Gastroesophageal sphincter (tissue), 4 donors: ENCODE measurements at regions not wholly inside any gene's neighbourhood (a gene's known extent, or its start where the extent isn't known, plus 50 kb on each side); places are given as distances from the start of the nearest gene placed in this dataset.

Experiments used
- ATAC-seq: fragments of 150-250 bp; one replicate; pipeline ENCODE4 v1.9.1; 2016; ENCODE audit warnings: mild to moderate bottlenecking, moderate library complexity
- H3K27ac ChIP-seq, 4 donors: fragments of 200-600 bp; sonication (generic) in 3 of 4; 1 replicate in 3 of 4; 2 replicates in 1 of 4; pipeline ENCODE4 v1.5.1; 2016 to 2019
- H3K27me3 ChIP-seq: fragments of 200-600 bp; sonication (generic); one replicate; pipeline ENCODE4 v1.5.1; 2019
- H3K36me3 ChIP-seq, 2 donors: fragments of 200-600 bp; sonication (generic); one replicate each; pipeline ENCODE4 v1.5.1; 2019; ENCODE audit warnings: control low read depth in 1 of 2
- H3K4me1 ChIP-seq, 3 donors: fragments of 200-600 bp; sonication (generic); 1 replicate in 2 of 3; 2 replicates in 1 of 3; pipeline ENCODE4 v1.5.1; 2016 to 2019; ENCODE audit warnings: control low read depth in 2 of 3
- H3K4me3 ChIP-seq, 2 donors: fragments of 200-600 bp; sonication (generic); one replicate each; pipeline ENCODE4 v1.5.1; 2019; ENCODE audit warnings: mild to moderate bottlenecking in 1 of 2, moderate library complexity in 1 of 2
- H3K9me3 ChIP-seq, 3 donors: fragments of 200-600 bp; sonication (generic); one replicate each; pipeline ENCODE4 v1.5.1; 2017 to 2019; ENCODE audit warnings: control low read depth in 2 of 3
- EP300 ChIP-seq: sonication (generic); formaldehyde crosslinking; IDR thresholded peaks from one replicate; pipeline ENCODE4 v1.6.1; 2017; ENCODE audit warnings: antibody characterized with exemption, mild to moderate bottlenecking
- POLR2A ChIP-seq, 2 donors: fragments of 450-650 bp; IDR thresholded peaks; one replicate each; pipeline ENCODE4 v1.6.1; 2017; ENCODE audit warnings: antibody characterized with exemption in 2 of 2, mild to moderate bottlenecking in 2 of 2, moderate library complexity in 1 of 2
- POLR2AphosphoS5 ChIP-seq: sonication (generic); formaldehyde crosslinking; IDR thresholded peaks from one replicate; pipeline ENCODE4 v1.6.1; 2017; ENCODE audit warnings: antibody characterized with exemption
- WGBS, 2 donors: methylation state at CpG; one replicate each; pipeline ENCODE4 v1.1.5; 2018; ENCODE audit warnings: low coverage in 1 of 2; 5-methylcytosine and 5-hydroxymethylcytosine counted together
- TF ChIP-seq, protein P1 (sequence below), 4 experiments: fragments of 200-600 bp in 2 of 4; fragments of 450-650 bp in 2 of 4; sonication (generic) in 1 of 4; IDR thresholded peaks; one replicate each; pipeline ENCODE4 v1.5.1; 2017 to 2019; ENCODE audit warnings: antibody characterized with exemption in 4 of 4, mild to moderate bottlenecking in 2 of 4, moderate library complexity in 2 of 4

DNA sequence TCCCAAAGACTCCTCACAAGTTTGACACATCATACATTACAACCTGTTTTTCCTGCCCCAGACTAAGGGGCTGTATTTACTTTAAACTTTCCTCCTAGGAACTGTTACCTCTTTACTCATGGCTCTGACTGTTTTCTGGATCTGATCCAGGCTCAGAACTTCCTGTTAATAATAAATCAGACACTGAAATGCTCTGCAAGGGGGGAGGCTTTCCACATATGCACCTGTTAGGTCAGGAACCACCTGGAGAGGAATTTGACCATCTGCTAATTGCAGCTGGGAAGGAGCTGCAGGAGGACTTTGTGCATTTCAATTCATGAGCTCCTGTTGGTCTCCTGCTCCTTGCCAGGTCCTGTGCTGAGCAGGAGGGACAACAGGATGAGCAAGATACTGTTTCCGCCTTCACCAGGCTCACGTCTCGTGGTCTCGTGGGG lies 476.9 kb upstream of the CDH5 start:
- WGBS, 2 donors: 70% methylated on average over 2 of the region's 4 CpGs; no CpG with 5 or more reads in 1 of the 2 donors
- H3K4me1 ChIP-seq: no peaks in the 10 kb centered on the region
- H3K4me3 ChIP-seq: no peak overlapping the region
- H3K36me3 ChIP-seq: no peaks in the 10 kb centered on the region
- TF ChIP-seq, protein P1, sequence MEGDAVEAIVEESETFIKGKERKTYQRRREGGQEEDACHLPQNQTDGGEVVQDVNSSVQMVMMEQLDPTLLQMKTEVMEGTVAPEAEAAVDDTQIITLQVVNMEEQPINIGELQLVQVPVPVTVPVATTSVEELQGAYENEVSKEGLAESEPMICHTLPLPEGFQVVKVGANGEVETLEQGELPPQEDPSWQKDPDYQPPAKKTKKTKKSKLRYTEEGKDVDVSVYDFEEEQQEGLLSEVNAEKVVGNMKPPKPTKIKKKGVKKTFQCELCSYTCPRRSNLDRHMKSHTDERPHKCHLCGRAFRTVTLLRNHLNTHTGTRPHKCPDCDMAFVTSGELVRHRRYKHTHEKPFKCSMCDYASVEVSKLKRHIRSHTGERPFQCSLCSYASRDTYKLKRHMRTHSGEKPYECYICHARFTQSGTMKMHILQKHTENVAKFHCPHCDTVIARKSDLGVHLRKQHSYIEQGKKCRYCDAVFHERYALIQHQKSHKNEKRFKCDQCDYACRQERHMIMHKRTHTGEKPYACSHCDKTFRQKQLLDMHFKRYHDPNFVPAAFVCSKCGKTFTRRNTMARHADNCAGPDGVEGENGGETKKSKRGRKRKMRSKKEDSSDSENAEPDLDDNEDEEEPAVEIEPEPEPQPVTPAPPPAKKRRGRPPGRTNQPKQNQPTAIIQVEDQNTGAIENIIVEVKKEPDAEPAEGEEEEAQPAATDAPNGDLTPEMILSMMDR (IDR thresholded peaks at IDR 0.05): no peak
- TF ChIP-seq POLR2AphosphoS5: no peak
- no peak for TF ChIP-seq POLR2A (IDR thresholded peaks at IDR 0.05)
- no peak for TF ChIP-seq EP300
- H3K27ac ChIP-seq: no peak overlapping the region
- ATAC-seq: no peak
- no peaks in the 10 kb centered on the region for H3K27me3 ChIP-seq
- no peaks in the 10 kb centered on the region for H3K9me3 ChIP-seq

DNA sequence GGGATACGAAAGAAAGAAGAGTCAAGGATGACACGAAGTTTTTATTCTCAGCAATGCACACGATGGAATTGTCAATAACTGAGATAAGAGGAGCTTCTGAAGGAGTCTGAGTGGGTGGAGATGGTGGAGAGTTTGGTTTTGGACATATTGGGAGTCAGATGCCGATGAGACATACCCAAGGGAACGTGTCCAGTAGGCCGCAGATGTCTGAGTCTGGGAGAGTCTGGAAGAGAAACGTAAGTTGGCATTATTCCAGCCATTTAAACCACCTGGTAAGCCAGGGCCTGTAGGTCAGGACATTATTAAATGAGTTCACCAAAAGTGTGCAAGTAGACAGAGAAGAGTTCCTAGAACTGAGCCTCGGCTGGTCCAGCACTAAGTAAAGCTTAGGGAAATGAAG lies 478.3 kb upstream of the CDH5 start:
- no peaks in the 10 kb centered on the region for H3K27me3 ChIP-seq
- H3K36me3 ChIP-seq: no peaks in the 10 kb centered on the region
- no peak overlapping the region for H3K4me3 ChIP-seq
- no peaks in the 10 kb centered on the region for H3K4me1 ChIP-seq
- H3K27ac ChIP-seq: no peak overlapping the region
- no peak for TF ChIP-seq EP300
- TF ChIP-seq, protein P1 (IDR thresholded peaks at IDR 0.05): no peak
- WGBS, 2 donors: 83 to 85% methylated on average over 7 to 8 of the region's 8 CpGs
- ATAC-seq: no peak
- no peaks in the 10 kb centered on the region for H3K9me3 ChIP-seq

DNA sequence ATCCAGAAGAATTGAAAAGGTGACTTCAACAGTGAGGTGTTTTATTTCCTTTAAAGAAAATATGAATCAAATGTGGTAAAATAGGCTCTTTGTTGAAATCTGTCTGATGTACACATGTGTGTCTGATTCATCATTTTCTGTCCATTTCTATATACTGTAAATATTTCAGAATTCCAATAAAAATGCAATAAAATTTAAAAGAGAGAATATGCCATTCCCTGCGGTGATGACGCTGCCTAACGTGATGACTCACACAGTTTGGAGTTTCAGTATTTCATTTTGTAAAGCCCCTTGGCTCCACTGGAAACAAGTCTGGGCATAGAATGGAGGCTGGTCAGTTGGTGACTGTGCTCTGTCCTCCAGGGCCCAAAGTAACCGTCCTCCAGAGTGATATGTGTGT lies 482.5 kb upstream of the CDH5 start:
- no peak for ATAC-seq
- Histone ChIP-seq H3K36me3 (no peaks in the 10 kb centered on the region), H3K4me3 (no peak overlapping the region), H3K9me3 (peaks cover 0 to 5% (median 0%) of the 10 kb centered on the region in 3 donors), H3K27me3 (peaks cover 5% of the 10 kb centered on the region), H3K27ac (no peak overlapping the region), H3K4me1 (no peaks in the 10 kb centered on the region)
- WGBS, 2 donors: 76 to 86% methylated on average over 3 to 4 of the region's 4 CpGs
- no peak for TF ChIP-seq EP300
- TF ChIP-seq, protein P1 (IDR thresholded peaks at IDR 0.05): no peak
- TF ChIP-seq POLR2A (IDR thresholded peaks at IDR 0.05): no peak
- TF ChIP-seq POLR2AphosphoS5: no peak

DNA sequence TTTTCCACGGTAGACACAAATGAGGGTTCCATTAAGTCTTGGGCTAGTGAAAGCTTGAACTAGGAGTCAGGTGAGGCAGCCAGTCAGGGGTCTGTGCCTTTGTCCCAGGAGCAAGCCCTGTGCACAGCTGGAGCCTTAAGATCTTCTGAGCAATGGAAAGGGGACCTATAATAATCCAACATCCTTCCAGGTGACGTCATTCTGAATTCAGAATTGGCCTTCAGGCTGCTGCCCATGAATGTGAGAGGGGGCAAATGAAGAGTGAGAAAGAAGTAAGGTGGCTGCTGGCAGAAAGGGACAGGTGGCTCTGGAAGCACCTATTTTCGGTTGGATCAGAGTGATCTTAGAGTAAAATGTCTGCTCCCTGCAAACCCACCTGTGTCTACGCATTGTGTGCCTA lies 488.1 kb upstream of the CDH5 start:
- WGBS, 2 donors: 96 to 100% methylated on average over 2 to 4 of the region's 4 CpGs
- no peaks in the 10 kb centered on the region for H3K36me3 ChIP-seq
- H3K4me1 ChIP-seq: no peaks in the 10 kb centered on the region
- peaks cover 5% of the 10 kb centered on the region for H3K27me3 ChIP-seq
- no peak overlapping the region for H3K4me3 ChIP-seq
- no peak for ATAC-seq
- H3K9me3 ChIP-seq: peaks cover 0 to 5% (median 0%) of the 10 kb centered on the region in 3 donors
- no peak overlapping the region for H3K27ac ChIP-seq
- TF ChIP-seq EP300 (no peak), POLR2AphosphoS5 (no peak), POLR2A (IDR thresholded peaks at IDR 0.05) (no peak)
- TF ChIP-seq, protein P1 (IDR thresholded peaks at IDR 0.05): no peak

DNA sequence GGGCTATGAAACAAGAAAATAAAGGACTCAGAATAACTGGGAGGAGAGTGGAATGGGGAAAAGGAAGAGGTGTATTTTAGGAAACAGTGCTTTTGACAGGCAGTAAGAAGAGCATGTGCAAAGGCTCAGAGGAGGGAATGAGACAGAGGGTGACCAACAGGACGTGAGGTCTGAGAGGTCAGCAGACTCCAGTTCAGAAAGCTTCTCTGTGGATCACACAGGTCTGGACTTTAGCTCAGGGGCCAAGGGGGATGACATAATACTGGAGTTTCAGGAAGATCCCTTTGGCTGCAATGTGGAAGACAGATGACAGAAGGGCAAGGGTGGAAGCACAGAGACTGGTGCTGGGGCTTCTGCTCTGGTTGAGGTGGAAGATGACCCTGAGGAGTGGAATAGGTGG lies 489.9 kb upstream of the CDH5 start:
- Histone ChIP-seq H3K36me3 (no peaks in the 10 kb centered on the region), H3K27me3 (peaks cover 5% of the 10 kb centered on the region), H3K4me3 (no peak overlapping the region), H3K9me3 (peaks cover 0 to 5% (median 0%) of the 10 kb centered on the region in 3 donors), H3K4me1 (no peaks in the 10 kb centered on the region), H3K27ac (no peak overlapping the region)
- ATAC-seq: no peak
- TF ChIP-seq, protein P1 (IDR thresholded peaks at IDR 0.05): no peak
- TF ChIP-seq POLR2A (IDR thresholded peaks at IDR 0.05) (no peak), EP300 (no peak), POLR2AphosphoS5 (no peak)
- 50 to 67% methylated on average over 1 of the region's 1 CpG for WGBS, 2 donors
